Gastrocnemius medialis (tissue), 4 donors: ENCODE measurements at regions not wholly inside any gene's neighbourhood (a gene's known extent, or its start where the extent isn't known, plus 50 kb on each side); places are given as distances from the start of the nearest gene placed in this dataset.

Experiments used
- ATAC-seq, 2 donors: fragments of 150-250 bp; one replicate each; pipeline ENCODE4 v1.9.1; 2016
- DNase-seq, 2 donors: peaks; one replicate each; pipeline ENCODE4 v3.0.0-alpha.2; 2019
- H3K27ac ChIP-seq, 4 donors: fragments of 200-600 bp; sonication (generic); 1 replicate in 1 of 4; 2 replicates in 3 of 4; pipeline ENCODE4 v1.5.1; 2016 to 2018; ENCODE audit warnings: mild to moderate bottlenecking in 2 of 4, moderate library complexity in 1 of 4
- H3K27me3 ChIP-seq, 3 donors: fragments of 200-600 bp; sonication (generic) in 2 of 3; 1 replicate in 1 of 3; 2 replicates in 2 of 3; pipeline versions ENCODE4 v1.5.1 to v1.6.0; 2016 to 2019; ENCODE audit warnings: mild to moderate bottlenecking in 1 of 3, moderate library complexity in 1 of 3
- H3K36me3 ChIP-seq, 2 donors: fragments of 200-600 bp; sonication (generic) in 1 of 2; one replicate each; pipeline ENCODE4 v1.5.1; 2017 to 2018
- H3K4me1 ChIP-seq, 2 donors: fragments of 200-600 bp; sonication (generic) in 1 of 2; one replicate each; pipeline ENCODE4 v1.5.1; 2016 to 2017; ENCODE audit warnings: mild to moderate bottlenecking in 2 of 2
- H3K4me3 ChIP-seq, 4 donors: fragments of 200-600 bp; sonication (generic) in 3 of 4; 1 replicate in 1 of 4; 2 replicates in 3 of 4; pipeline ENCODE4 v1.5.1; 2016 to 2019; ENCODE audit warnings: mild to moderate bottlenecking in 2 of 4
- H3K9me3 ChIP-seq, 3 donors: fragments of 200-600 bp; sonication (generic) in 2 of 3; 1 replicate in 1 of 3; 2 replicates in 2 of 3; pipeline ENCODE4 v1.5.1; 2016 to 2019
- CTCF ChIP-seq, 5 experiments: fragments of 450-650 bp in 3 of 5; fragments of 200-600 bp in 2 of 5; sonication (generic) in 2 of 5; IDR thresholded peaks in 4 of 5; conservative IDR thresholded peaks in 1 of 5; 1 replicate in 4 of 5; 2 replicates in 1 of 5; pipeline ENCODE4 v1.5.1; 2016 to 2019; ENCODE audit warnings: antibody characterized with exemption in 5 of 5, mild to moderate bottlenecking in 3 of 5, moderate library complexity in 3 of 5
- POLR2A ChIP-seq, 2 donors: fragments of 450-650 bp; IDR thresholded peaks; one replicate each; pipeline ENCODE4 v1.6.1; 2017; ENCODE audit warnings: antibody characterized with exemption in 2 of 2, mild to moderate bottlenecking in 2 of 2, moderate library complexity in 2 of 2
- in situ Hi-C, 4 donors: fragments of 200-750 bp; cut with MboI; loops; one replicate each; pipeline versions ENCODE4 v1.15.0 to v1.8.0; 2017; ENCODE audit warnings: low sequenced_read_pairs in 4 of 4
- intact Hi-C: fragments of 100-400 bp; cut with DNase I; formaldehyde crosslinking; loops from one replicate; pipeline ENCODE4 v1.15.1; 2023; ENCODE audit warnings: low total_unique reads

GRCh38 chr16:66227766-66228530 is 138.5 kb upstream of the CDH5 start:
- TF ChIP-seq POLR2A (IDR thresholded peaks at IDR 0.05): no peak
- no peak for TF ChIP-seq CTCF (IDR thresholded peaks at IDR 0.05 in 4 of 5, conservative IDR thresholded peaks at IDR 0.05 in 1 of 5)
- no peaks in the 10 kb centered on the region for H3K4me1 ChIP-seq
- DNase-seq: no peak
- intact Hi-C loops: no loop called here
- no peak overlapping the region for H3K27ac ChIP-seq
- H3K4me3 ChIP-seq: no peak overlapping the region
- H3K9me3 ChIP-seq: no peaks in the 10 kb centered on the region
- H3K36me3 ChIP-seq: no peaks in the 10 kb centered on the region
- in situ Hi-C loops: no loop called here
- ATAC-seq: no peak
- no peaks in the 10 kb centered on the region for H3K27me3 ChIP-seq

GRCh38 chr16:66226762-66227161 is 139.7 kb upstream of the CDH5 start:
- intact Hi-C loops (no loop called here), in situ Hi-C loops (no loop called here)
- peak in 1 of 2 donors; percentile 34 for DNase-seq
- Histone ChIP-seq H3K4me3 (no peak overlapping the region), H3K27me3 (no peaks in the 10 kb centered on the region), H3K4me1 (no peaks in the 10 kb centered on the region), H3K9me3 (no peaks in the 10 kb centered on the region), H3K36me3 (no peaks in the 10 kb centered on the region), H3K27ac (no peak overlapping the region)
- ATAC-seq: peak; percentile 84 to 90
- TF ChIP-seq CTCF (IDR thresholded peaks at IDR 0.05 in 4 of 5, conservative IDR thresholded peaks at IDR 0.05 in 1 of 5) (peak in 1 of 5 experiments; percentile 15), POLR2A (IDR thresholded peaks at IDR 0.05) (no peak)

GRCh38 chr16:66225696-66226095 is 140.8 kb upstream of the CDH5 start:
- in situ Hi-C loops: no loop called here

GRCh38 chr16:66224626-66225025 is 141.9 kb upstream of the CDH5 start:
- intact Hi-C loops (no loop called here), in situ Hi-C loops (no loop called here)
- H3K9me3 ChIP-seq: no peaks in the 10 kb centered on the region
- no peaks in the 10 kb centered on the region for H3K4me1 ChIP-seq
- H3K4me3 ChIP-seq: no peak overlapping the region
- ATAC-seq: no peak
- no peaks in the 10 kb centered on the region for H3K36me3 ChIP-seq
- H3K27me3 ChIP-seq: no peaks in the 10 kb centered on the region
- TF ChIP-seq POLR2A (IDR thresholded peaks at IDR 0.05) (no peak), CTCF (IDR thresholded peaks at IDR 0.05 in 4 of 5, conservative IDR thresholded peaks at IDR 0.05 in 1 of 5) (no peak)
- no peak for DNase-seq
- no peak overlapping the region for H3K27ac ChIP-seq

More at GRCh38 chr16:66225696-66226095, 140.8 kb upstream of the CDH5 start:
- Histone ChIP-seq H3K4me1 (no peaks in the 10 kb centered on the region), H3K27ac (no peak overlapping the region), H3K27me3 (no peaks in the 10 kb centered on the region), H3K9me3 (no peaks in the 10 kb centered on the region), H3K4me3 (no peak overlapping the region), H3K36me3 (no peaks in the 10 kb centered on the region)
- intact Hi-C loops: no loop called here
- TF ChIP-seq CTCF (IDR thresholded peaks at IDR 0.05 in 4 of 5, conservative IDR thresholded peaks at IDR 0.05 in 1 of 5) (no peak), POLR2A (IDR thresholded peaks at IDR 0.05) (no peak)
- ATAC-seq: no peak
- no peak for DNase-seq

- ATAC-seq: no peak
- no peaks in the 10 kb centered on the region for H3K4me1 ChIP-seq
- H3K4me3 ChIP-seq: no peak overlapping the region
- no peak overlapping the region for H3K27ac ChIP-seq
- in situ Hi-C loops: no loop called here
- intact Hi-C loops: no loop called here
- no peaks in the 10 kb centered on the region for H3K27me3 ChIP-seq
- TF ChIP-seq POLR2A (IDR thresholded peaks at IDR 0.05): no peak
- no peaks in the 10 kb centered on the region for H3K9me3 ChIP-seq
- DNase-seq: no peak
- no peaks in the 10 kb centered on the region for H3K36me3 ChIP-seq
Observed at GRCh38 chr16:66224186-66224585, 142.3 kb upstream of the CDH5 start.
